ENCODE measurements at regions not wholly inside any gene's neighbourhood (a gene's known extent, or its start where the extent isn't known, plus 50 kb on each side); places are given as distances from the start of the nearest gene placed in this dataset.

DNA sequence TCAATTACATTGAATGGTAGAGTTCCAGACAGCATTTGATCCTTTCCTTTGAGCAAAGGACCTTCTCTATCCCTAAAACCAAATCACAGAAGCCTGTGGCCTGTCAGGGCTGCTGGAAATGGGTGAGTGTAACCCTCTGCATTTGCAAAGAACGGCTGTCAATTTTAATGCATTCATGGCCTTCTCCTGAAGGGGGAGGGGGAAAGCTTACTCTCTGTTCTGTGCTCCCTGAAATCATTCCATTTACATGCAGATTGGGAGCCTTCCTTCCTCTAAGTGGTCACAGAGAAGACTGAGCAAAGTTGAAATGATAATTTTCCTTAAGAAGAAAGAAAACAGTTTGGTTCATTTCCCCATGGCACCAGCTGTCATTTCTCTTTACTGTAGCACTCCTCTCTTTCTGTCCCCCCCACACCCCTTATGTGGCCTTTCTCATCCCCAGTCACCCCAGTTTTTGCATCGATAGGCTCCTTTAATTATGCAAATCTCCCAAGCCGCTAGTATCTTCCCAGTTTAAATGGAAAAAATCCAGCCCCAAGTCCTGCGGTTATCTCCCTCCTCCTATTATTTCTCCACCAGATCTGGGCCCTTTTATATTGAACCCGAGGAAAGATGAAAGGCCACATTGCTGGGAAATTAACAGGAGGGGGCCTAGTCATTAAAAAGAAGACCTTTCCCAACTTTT, 109.4 kb upstream of the KIRREL3 start:
- no peak for DNase-seq (ENCODE audit: low read depth)
- H3K4me3 ChIP-seq (ENCODE audit: low read length) = no peak overlapping the region
- TF ChIP-seq, protein P1, sequence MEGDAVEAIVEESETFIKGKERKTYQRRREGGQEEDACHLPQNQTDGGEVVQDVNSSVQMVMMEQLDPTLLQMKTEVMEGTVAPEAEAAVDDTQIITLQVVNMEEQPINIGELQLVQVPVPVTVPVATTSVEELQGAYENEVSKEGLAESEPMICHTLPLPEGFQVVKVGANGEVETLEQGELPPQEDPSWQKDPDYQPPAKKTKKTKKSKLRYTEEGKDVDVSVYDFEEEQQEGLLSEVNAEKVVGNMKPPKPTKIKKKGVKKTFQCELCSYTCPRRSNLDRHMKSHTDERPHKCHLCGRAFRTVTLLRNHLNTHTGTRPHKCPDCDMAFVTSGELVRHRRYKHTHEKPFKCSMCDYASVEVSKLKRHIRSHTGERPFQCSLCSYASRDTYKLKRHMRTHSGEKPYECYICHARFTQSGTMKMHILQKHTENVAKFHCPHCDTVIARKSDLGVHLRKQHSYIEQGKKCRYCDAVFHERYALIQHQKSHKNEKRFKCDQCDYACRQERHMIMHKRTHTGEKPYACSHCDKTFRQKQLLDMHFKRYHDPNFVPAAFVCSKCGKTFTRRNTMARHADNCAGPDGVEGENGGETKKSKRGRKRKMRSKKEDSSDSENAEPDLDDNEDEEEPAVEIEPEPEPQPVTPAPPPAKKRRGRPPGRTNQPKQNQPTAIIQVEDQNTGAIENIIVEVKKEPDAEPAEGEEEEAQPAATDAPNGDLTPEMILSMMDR (conservative IDR thresholded peaks at IDR 0.05; ENCODE audit: low read length) = no peak

DNA sequence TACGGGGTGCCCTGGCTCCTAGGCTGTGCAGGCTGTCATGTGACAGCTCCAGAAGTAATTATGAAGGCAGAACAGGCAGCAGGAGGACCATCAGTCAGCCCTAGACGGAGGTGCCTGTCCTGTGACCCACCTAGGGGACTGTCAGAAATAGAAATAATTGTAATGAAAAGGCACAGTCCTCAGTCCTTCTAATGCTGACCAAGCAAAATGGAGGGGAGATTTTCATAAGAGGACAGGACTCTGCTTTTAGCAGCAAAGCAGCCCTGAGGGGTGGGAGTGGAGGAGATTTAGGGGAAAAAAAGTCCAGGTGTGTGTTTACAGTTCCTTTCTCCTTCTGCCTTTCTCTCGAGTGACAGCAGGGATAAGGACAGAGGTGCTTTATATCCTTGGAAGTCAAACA, 108.3 kb upstream of the KIRREL3 start:
- no peak for DNase-seq (ENCODE audit: low read depth)
- H3K4me3 ChIP-seq (ENCODE audit: low read length) = no peak overlapping the region
- TF ChIP-seq, protein P1 (conservative IDR thresholded peaks at IDR 0.05; ENCODE audit: low read length) = no peak

DNA sequence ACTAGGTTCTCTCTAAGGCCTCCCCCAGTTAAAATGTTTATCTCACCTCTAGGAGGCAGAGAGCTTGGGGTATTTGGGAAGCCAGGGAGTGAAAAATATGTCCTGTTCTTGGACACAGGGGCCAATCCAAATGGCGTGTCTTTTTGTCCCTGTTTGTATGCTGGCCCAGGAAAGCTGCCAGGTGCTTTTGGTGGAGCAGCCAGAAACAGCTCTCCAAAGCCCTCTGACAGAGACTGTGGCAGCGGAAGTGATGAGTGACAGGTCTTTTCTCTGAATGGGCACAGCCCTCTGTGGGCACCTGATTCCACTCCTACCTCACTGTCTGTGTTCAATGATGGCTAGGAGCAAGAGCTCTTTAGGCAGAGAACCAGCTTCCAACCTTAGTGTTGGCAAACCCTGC, 106.4 kb upstream of the KIRREL3 start:
- H3K4me3 ChIP-seq (ENCODE audit: low read length) = no peak overlapping the region
- TF ChIP-seq, protein P1 (conservative IDR thresholded peaks at IDR 0.05; ENCODE audit: low read length) = no peak
- DNase-seq (ENCODE audit: low read depth) = no peak

DNA sequence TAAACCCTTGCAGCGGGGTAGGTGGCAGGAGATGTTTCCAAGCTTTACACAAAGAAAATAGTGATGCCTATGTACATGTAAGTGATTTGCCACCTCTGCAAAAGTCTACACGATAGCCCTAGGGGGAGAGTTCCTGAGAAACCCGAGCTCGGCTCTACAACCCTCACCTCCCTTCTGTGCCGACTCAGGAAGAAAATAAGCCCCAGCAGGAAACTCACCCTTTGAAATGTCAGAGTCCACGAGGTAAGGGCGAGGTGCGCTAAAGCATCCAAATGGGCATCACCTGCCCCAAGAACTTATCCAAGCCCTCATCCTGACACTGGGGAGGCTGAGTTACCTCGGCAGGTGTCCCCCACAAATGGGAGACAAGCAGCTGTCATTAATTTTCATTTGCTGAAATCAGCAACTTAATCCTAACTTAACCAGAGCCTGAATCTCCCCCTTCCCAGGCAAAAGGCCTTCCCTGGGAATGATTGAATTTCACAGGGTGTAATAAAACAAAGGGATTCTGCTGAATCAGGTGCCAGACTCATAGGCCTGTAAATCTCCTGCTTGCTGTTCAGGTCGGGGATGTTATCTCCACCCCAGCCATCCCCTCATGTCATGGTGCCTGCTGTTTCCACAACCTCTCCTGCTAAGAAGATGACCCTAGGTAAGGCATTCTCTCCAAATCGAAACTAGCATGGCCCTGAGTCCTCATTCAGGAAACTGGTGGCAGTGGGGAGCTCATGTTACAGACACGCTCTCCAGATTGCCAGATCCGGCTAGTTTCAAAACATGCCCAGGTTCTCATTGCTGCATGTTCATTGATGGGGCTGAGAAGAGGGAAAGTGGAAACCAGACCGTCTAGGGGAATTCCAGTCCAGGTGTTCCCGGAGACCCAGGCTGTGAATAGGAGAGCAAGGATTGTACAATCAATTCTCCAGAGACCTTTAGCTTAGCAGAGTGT, 105.3 kb upstream of the KIRREL3 start:
- DNase-seq (ENCODE audit: low read depth) = peak; percentile 26
- TF ChIP-seq, protein P1 (conservative IDR thresholded peaks at IDR 0.05; ENCODE audit: low read length) = no peak
- no peak overlapping the region for H3K4me3 ChIP-seq (ENCODE audit: low read length)

DNA sequence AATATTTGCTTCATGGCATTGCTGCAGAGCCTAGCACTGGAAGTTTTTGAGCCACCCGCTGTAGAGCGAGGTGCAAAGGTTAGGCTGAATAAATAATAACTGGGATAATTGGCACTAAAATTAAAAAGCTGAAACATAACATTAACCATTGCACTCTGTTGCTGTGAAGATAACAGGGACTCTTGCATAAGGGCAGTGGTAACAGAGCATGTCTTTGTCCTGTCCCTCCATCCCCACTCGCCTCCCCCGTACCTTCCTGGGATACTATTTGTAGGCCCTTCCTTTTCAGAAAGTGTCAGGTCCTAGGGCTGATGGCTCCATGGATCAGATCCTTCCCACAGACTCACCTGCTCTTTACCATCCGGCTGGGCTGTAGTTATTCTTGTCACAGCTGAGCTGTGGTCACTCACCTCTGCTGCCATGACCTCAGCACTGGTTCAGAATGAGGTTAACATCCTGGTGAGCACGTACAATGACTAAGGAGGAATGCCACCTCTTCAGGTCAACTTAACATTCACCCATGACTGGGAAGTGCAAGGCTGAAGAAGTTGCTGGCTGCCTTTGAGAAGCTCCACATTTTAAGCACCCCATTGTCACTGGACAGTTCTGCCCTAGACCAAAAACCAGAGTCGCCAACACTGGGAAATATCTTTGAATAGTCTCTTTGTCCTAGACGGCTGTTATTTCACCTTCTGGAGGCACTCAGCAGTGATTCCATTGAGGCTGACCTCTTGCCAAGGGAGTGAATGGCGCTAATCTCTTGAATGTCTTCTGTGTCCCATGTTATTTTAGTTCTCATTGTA, 103.2 kb upstream of the KIRREL3 start:
- no peak for DNase-seq (ENCODE audit: low read depth)
- TF ChIP-seq, protein P1 (conservative IDR thresholded peaks at IDR 0.05; ENCODE audit: low read length) = no peak
- no peak overlapping the region for H3K4me3 ChIP-seq (ENCODE audit: low read length)

DNA sequence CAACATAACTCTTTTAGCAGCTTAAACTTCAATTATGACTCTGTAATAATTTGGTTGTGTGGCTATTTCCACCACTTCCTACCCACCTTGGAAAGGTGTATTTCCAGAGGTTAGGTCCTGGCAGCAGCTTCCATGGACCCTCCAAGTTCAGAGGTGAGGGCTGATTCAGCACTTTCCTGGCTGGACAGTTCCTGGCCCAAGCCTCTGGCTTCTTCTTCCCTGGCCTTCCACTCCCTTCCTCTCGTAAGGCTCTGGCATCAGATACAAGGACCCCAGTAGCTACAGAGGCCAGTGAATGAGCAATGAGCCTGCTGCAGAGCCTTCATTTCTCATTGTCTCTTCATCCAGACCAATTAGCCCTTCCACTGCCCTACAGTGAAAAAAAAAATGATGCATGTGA, 98.1 kb upstream of the KIRREL3 start:
- no peak overlapping the region for H3K4me3 ChIP-seq (ENCODE audit: low read length)
- TF ChIP-seq, protein P1 (conservative IDR thresholded peaks at IDR 0.05; ENCODE audit: low read length) = no peak
- no peak for DNase-seq (ENCODE audit: low read depth)
